ENCODE measurements at regions not wholly inside any gene's neighbourhood (a gene's known extent, or its start where the extent isn't known, plus 50 kb on each side); places are given as distances from the start of the nearest gene placed in this dataset.

DNA sequence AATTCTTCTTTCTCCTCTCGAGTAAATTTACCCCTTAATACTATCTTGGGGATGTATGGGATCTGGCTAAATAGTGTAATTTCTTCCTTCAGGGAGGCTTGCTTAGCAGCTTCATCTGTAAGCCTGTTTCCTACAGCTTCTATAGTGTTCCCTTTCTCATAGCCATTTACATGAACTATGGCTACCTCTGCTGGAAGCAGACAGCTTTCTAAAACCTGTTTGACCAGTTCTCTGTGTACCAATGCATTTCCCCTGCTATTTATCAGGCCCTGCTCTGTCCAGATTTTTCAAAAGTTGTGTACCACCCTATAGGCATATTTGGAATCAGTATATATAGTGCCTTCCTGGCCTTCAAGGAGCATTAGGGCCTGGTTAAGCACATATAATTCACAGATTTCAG, 113.6 kb upstream of the PCDH9 start:
- no peaks in the 10 kb centered on the region for H3K4me1 ChIP-seq (ENCODE audit: control insufficient read depth, insufficient read depth, low read length)
- TF ChIP-seq ZNF521 (tag by site-specific recombination; IDR thresholded peaks at IDR 0.05) (no peak), ZBTB6 (tag by site-specific recombination; IDR thresholded peaks at IDR 0.05) (no peak), SCRT1 (tag by site-specific recombination; IDR thresholded peaks at IDR 0.05; ENCODE audit: borderline replicate concordance) (no peak), ZNF184 (tag by site-specific recombination; IDR thresholded peaks at IDR 0.05) (no peak), ZNF138 (tag by site-specific recombination; IDR thresholded peaks at IDR 0.05; ENCODE audit: borderline replicate concordance) (no peak), ZFP41 (tag by site-specific recombination; IDR thresholded peaks at IDR 0.05; ENCODE audit: borderline replicate concordance) (no peak), ZFP3 (tag by site-specific recombination; IDR thresholded peaks at IDR 0.05; ENCODE audit: low read depth) (no peak), ZNF548 (tag by site-specific recombination; IDR thresholded peaks at IDR 0.05) (no peak), MYNN (tag by site-specific recombination; IDR thresholded peaks at IDR 0.05; ENCODE audit: borderline replicate concordance) (no peak)
- H3K9me3 ChIP-seq (ENCODE audit: control insufficient read depth, insufficient read depth, low read depth, low read length) = no peaks in the 10 kb centered on the region
- ChIA-PET POLR2A (no interaction called here), CTCF (no interaction called here)
- no peak overlapping the region for H3K4me3 ChIP-seq (ENCODE audit: low read depth, low read length)
- H3K36me3 ChIP-seq (ENCODE audit: control insufficient read depth in 2 of 2, insufficient read depth in 1 of 2, low read length in 2 of 2) = no peaks in the 10 kb centered on the region
- H3K27ac ChIP-seq (ENCODE audit: extremely low read depth, low read depth, low read length) = no peak overlapping the region

DNA sequence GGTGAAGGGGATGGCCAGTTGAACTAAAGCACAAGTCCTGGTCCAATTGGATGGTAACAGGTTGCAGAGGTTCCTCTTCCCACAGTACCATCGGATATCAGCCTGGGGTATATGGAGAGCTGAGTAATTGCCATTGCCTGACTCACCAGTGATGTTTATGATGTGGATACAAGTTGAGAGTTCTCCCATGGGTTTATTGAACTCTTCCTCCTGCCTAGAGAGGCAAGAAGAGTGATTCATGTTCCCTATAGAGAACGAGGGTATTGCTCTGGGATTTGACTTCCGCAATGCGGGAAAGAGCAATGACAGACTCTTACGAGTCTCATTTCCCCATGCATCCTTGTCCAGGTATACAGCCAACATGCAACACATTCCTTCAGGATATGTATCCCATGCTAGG, 111.3 kb upstream of the PCDH9 start:
- H3K4me1 ChIP-seq (ENCODE audit: control insufficient read depth, insufficient read depth, low read length) = no peaks in the 10 kb centered on the region
- POLR2A ChIA-PET = no interaction called here
- CTCF ChIA-PET = no interaction called here
- no peaks in the 10 kb centered on the region for H3K36me3 ChIP-seq (ENCODE audit: control insufficient read depth in 2 of 2, insufficient read depth in 1 of 2, low read length in 2 of 2)
- no peak overlapping the region for H3K4me3 ChIP-seq (ENCODE audit: low read depth, low read length)
- TF ChIP-seq KLF9 (tag by site-specific recombination; IDR thresholded peaks at IDR 0.05; ENCODE audit: low read depth) (no peak), HOXA7 (CRISPR knock-in tag; IDR thresholded peaks at IDR 0.05; ENCODE audit: borderline replicate concordance) (no peak), ZSCAN16 (tag by site-specific recombination; IDR thresholded peaks at IDR 0.05) (no peak), ZNF530 (tag by site-specific recombination; IDR thresholded peaks at IDR 0.05; ENCODE audit: low read depth) (no peak), PRDM1 (tag by site-specific recombination; IDR thresholded peaks at IDR 0.05) (no peak), ZNF48 (tag by site-specific recombination; IDR thresholded peaks at IDR 0.05) (no peak)
- H3K9me3 ChIP-seq (ENCODE audit: control insufficient read depth, insufficient read depth, low read depth, low read length) = no peaks in the 10 kb centered on the region
- no peak overlapping the region for H3K27ac ChIP-seq (ENCODE audit: extremely low read depth, low read depth, low read length)

DNA sequence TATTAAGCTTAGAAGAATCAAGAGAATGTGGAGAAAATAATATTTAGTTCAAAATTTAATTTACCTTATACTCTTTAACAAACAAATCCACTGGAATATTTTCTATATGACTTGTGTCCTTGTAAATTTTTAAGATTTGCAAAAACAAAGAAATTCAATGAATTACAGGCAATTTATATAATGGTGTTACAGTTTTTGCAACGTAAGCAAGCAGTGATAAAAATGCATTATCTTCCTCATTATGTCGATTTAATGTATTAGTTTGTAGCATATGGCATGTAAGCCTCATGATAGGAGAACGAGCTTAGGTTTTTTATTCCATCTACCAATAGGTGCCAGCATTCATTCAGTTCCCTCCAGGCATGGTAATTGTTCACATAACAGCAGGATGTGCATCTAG, 100.0 kb upstream of the PCDH9 start:
- Histone ChIP-seq H3K9me3 (ENCODE audit: control insufficient read depth, insufficient read depth, low read depth, low read length) (no peaks in the 10 kb centered on the region), H3K36me3 (ENCODE audit: control insufficient read depth in 2 of 2, insufficient read depth in 1 of 2, low read length in 2 of 2) (no peaks in the 10 kb centered on the region), H3K4me1 (ENCODE audit: control insufficient read depth, insufficient read depth, low read length) (no peaks in the 10 kb centered on the region), H3K27ac (ENCODE audit: extremely low read depth, low read depth, low read length) (no peak overlapping the region), H3K4me3 (ENCODE audit: low read depth, low read length) (no peak overlapping the region)
- POLR2A ChIA-PET = no interaction called here
- CTCF ChIA-PET = no interaction called here
- TF ChIP-seq ZNF274 (IDR thresholded peaks at IDR 0.05; ENCODE audit: low read length) = no peak
- no peak for TF ChIP-seq ZNF274 (tag by site-specific recombination; IDR thresholded peaks at IDR 0.05; ENCODE audit: borderline replicate concordance)
- TF ChIP-seq ZNF362 (tag by site-specific recombination; IDR thresholded peaks at IDR 0.05) = no peak
- no peak for TF ChIP-seq ZBTB21 (tag by site-specific recombination; IDR thresholded peaks at IDR 0.05)
- TF ChIP-seq ZNF610 (tag by site-specific recombination; IDR thresholded peaks at IDR 0.05; ENCODE audit: borderline replicate concordance) = no peak
- TF ChIP-seq IKZF3 (tag by site-specific recombination; IDR thresholded peaks at IDR 0.05) = no peak
- TF ChIP-seq ZNF202 (tag by site-specific recombination; IDR thresholded peaks at IDR 0.05; ENCODE audit: borderline replicate concordance) = no peak
- TF ChIP-seq GFI1B (tag by site-specific recombination; IDR thresholded peaks at IDR 0.05) = no peak
- no peak for TF ChIP-seq ZXDB (tag by site-specific recombination; IDR thresholded peaks at IDR 0.05)
- TF ChIP-seq ZNF174 (tag by site-specific recombination; IDR thresholded peaks at IDR 0.05) = no peak
- no peak for TF ChIP-seq ZFHX2 (tag by site-specific recombination; conservative IDR thresholded peaks at IDR 0.05)
- no peak for TF ChIP-seq ZNF621 (tag by site-specific recombination; IDR thresholded peaks at IDR 0.05)
- no peak for TF ChIP-seq ZNF169 (tag by site-specific recombination; IDR thresholded peaks at IDR 0.05)
- TF ChIP-seq ZNF155 (tag by site-specific recombination; IDR thresholded peaks at IDR 0.05) = no peak
- TF ChIP-seq ZNF830 (tag by site-specific recombination; IDR thresholded peaks at IDR 0.05; ENCODE audit: low read depth) = no peak
- TF ChIP-seq AEBP2 (tag by site-specific recombination; IDR thresholded peaks at IDR 0.05; ENCODE audit: borderline replicate concordance) = no peak
- no peak for TF ChIP-seq ZNF433 (tag by site-specific recombination; IDR thresholded peaks at IDR 0.05; ENCODE audit: low read depth)
